ENCODE measurements at regions not wholly inside any gene's neighbourhood (a gene's known extent, or its start where the extent isn't known, plus 50 kb on each side); places are given as distances from the start of the nearest gene placed in this dataset.

GRCh38 chr16:85978976-85979375 is 80.0 kb downstream of the IRF8 start:
- Histone ChIP-seq H3K27me3 (no peaks in the 10 kb centered on the region), H3K9me3 (no peaks in the 10 kb centered on the region), H3K4me1 (no peaks in the 10 kb centered on the region), H3K27ac (no peak overlapping the region), H3K4me3 (no peak overlapping the region), H3K36me3 (ENCODE audit: low read depth, missing control alignments) (no peaks in the 10 kb centered on the region)
- DNase-seq, result no peak
- WGBS, 2 donors, result 78 to 93% methylated on average over 13 of the region's 13 CpGs
- intact Hi-C loops (cut with DNase I; ENCODE audit: low total_unique reads), result no loop called here
- TF ChIP-seq CTCF (IDR thresholded peaks at IDR 0.05) (no peak), POLR2A (IDR thresholded peaks at IDR 0.05) (no peak)

- no peak for DNase-seq
- TF ChIP-seq POLR2A (IDR thresholded peaks at IDR 0.05) (no peak), CTCF (IDR thresholded peaks at IDR 0.05) (no peak)
- intact Hi-C loops (cut with DNase I; ENCODE audit: low total_unique reads), result loop anchor here (10.0 kb wide), 1 partner anchor 155 kb away; no protein-coding TSS in a partner anchor
- H3K27me3 ChIP-seq, result no peaks in the 10 kb centered on the region
- H3K4me3 ChIP-seq, result no peak overlapping the region
- WGBS, 2 donors, result 85 to 91% methylated on average over 11 of the region's 11 CpGs
- H3K36me3 ChIP-seq (ENCODE audit: low read depth, missing control alignments), result no peaks in the 10 kb centered on the region
- no peak overlapping the region for H3K27ac ChIP-seq
- H3K4me1 ChIP-seq, result no peaks in the 10 kb centered on the region
- no peaks in the 10 kb centered on the region for H3K9me3 ChIP-seq
These were observed 80.6 kb downstream of the IRF8 start for GRCh38 chr16:85979605-85980004.

- Histone ChIP-seq H3K36me3 (ENCODE audit: low read depth, missing control alignments) (no peaks in the 10 kb centered on the region), H3K4me1 (no peaks in the 10 kb centered on the region), H3K27me3 (no peaks in the 10 kb centered on the region), H3K4me3 (no peak overlapping the region), H3K9me3 (no peaks in the 10 kb centered on the region), H3K27ac (no peak overlapping the region)
- intact Hi-C loops (cut with DNase I; ENCODE audit: low total_unique reads), result loop anchor here (10.0 kb wide), 1 partner anchor 156 kb away; no protein-coding TSS in a partner anchor
- DNase-seq, result no peak
- WGBS, 2 donors, result 94 to 97% methylated on average over 6 of the region's 6 CpGs
- no peak for TF ChIP-seq POLR2A (IDR thresholded peaks at IDR 0.05)
- no peak for TF ChIP-seq CTCF (IDR thresholded peaks at IDR 0.05)
These were observed 81.7 kb downstream of the IRF8 start for GRCh38 chr16:85980686-85981085.

- Histone ChIP-seq H3K9me3 (no peaks in the 10 kb centered on the region), H3K4me3 (no peak overlapping the region), H3K27ac (no peak overlapping the region), H3K27me3 (no peaks in the 10 kb centered on the region), H3K4me1 (no peaks in the 10 kb centered on the region), H3K36me3 (ENCODE audit: low read depth, missing control alignments) (no peaks in the 10 kb centered on the region)
- no peak for DNase-seq
- intact Hi-C loops (cut with DNase I; ENCODE audit: low total_unique reads), result loop anchor here (10.0 kb wide), 1 partner anchor 157 kb away; no protein-coding TSS in a partner anchor
- WGBS, 2 donors, result 90 to 91% methylated on average over 16 of the region's 16 CpGs
- TF ChIP-seq POLR2A (IDR thresholded peaks at IDR 0.05) (no peak), CTCF (IDR thresholded peaks at IDR 0.05) (no peak)
These were observed 83.0 kb downstream of the IRF8 start for GRCh38 chr16:85981826-85982562.

- no peaks in the 10 kb centered on the region for H3K4me1 ChIP-seq
- TF ChIP-seq CTCF (IDR thresholded peaks at IDR 0.05) (no peak), POLR2A (IDR thresholded peaks at IDR 0.05) (no peak)
- peak; percentile 24 for DNase-seq
- H3K36me3 ChIP-seq (ENCODE audit: low read depth, missing control alignments), result no peaks in the 10 kb centered on the region
- H3K27me3 ChIP-seq, result no peaks in the 10 kb centered on the region
- H3K9me3 ChIP-seq, result no peaks in the 10 kb centered on the region
- 77 to 80% methylated on average over 12 to 22 of the region's 23 CpGs for WGBS, 2 donors
- no peak overlapping the region for H3K4me3 ChIP-seq
- H3K27ac ChIP-seq, result no peak overlapping the region
- intact Hi-C loops (cut with DNase I; ENCODE audit: low total_unique reads), result loop anchor here (10.0 kb wide), 1 partner anchor 158 kb away; no protein-coding TSS in a partner anchor
These were observed 83.6 kb downstream of the IRF8 start for GRCh38 chr16:85982563-85982939.

Measured in testis (tissue), 2 donors.